GM23248 (cell line): ENCODE measurements at regions not wholly inside any gene's neighbourhood (a gene's known extent, or its start where the extent isn't known, plus 50 kb on each side); places are given as distances from the start of the nearest gene placed in this dataset.

Experiments used
- DNase-seq: peaks from one replicate; pipeline ENCODE4 v3.0.0-alpha.2; 2015
- H2AFZ ChIP-seq: fragments of 200-600 bp; sonication (generic); 2 replicates; pipeline ENCODE4 v1.6.1; 2016; ENCODE audit warnings: antibody characterized with exemption
- H3F3A ChIP-seq: fragments of 200-600 bp; sonication (generic); 2 replicates; pipeline ENCODE4 v1.6.1; 2016; ENCODE audit warnings: mild to moderate bottlenecking, antibody characterized with exemption, mixed run types; ENCODE audit not compliant: insufficient read depth
- H3K27ac ChIP-seq: fragments of 200-600 bp; sonication (generic); 2 replicates; pipeline ENCODE4 v1.5.1; 2016; ENCODE audit warnings: mild to moderate bottlenecking
- H3K27me3 ChIP-seq: fragments of 200-600 bp; sonication (generic); replicated peaks from 2 replicates; pipeline ENCODE4 v1.6.1; 2016; ENCODE audit warnings: mild to moderate bottlenecking; ENCODE audit not compliant: insufficient read depth
- H3K36me3 ChIP-seq: fragments of 200-600 bp; sonication (generic); 2 replicates; pipeline ENCODE4 v1.6.1; 2016; ENCODE audit warnings: low read depth, mild to moderate bottlenecking
- H3K4me1 ChIP-seq: fragments of 200-600 bp; sonication (generic); 2 replicates; pipeline ENCODE4 v1.6.1; 2016; ENCODE audit warnings: mild to moderate bottlenecking; ENCODE audit not compliant: insufficient read depth
- H3K4me2 ChIP-seq: fragments of 200-600 bp; sonication (generic); one replicate; pipeline ENCODE4 v1.6.1; 2016; ENCODE audit warnings: mild to moderate bottlenecking; ENCODE audit not compliant: unreplicated experiment
- H3K4me3 ChIP-seq: fragments of 200-600 bp; sonication (generic); 2 replicates; pipeline ENCODE4 v1.5.1; 2016; ENCODE audit warnings: mild to moderate bottlenecking
- H3K79me2 ChIP-seq: fragments of 200-600 bp; sonication (generic); 2 replicates; pipeline ENCODE4 v1.6.1; 2016; ENCODE audit warnings: mild to moderate bottlenecking; ENCODE audit not compliant: insufficient read depth
- H3K9ac ChIP-seq: fragments of 200-600 bp; sonication (generic); 2 replicates; pipeline ENCODE4 v1.6.1; 2016; ENCODE audit warnings: mild to moderate bottlenecking
- H3K9me2 ChIP-seq: fragments of 200-600 bp; sonication (generic); 2 replicates; pipeline ENCODE4 v1.6.1; 2016; ENCODE audit warnings: mixed run types, mild to moderate bottlenecking, moderate library complexity; ENCODE audit not compliant: insufficient read depth
- H3K9me3 ChIP-seq: fragments of 200-600 bp; sonication (generic); one replicate; pipeline ENCODE4 v1.6.1; 2017; ENCODE audit warnings: low read depth
- H4K20me1 ChIP-seq: fragments of 200-600 bp; sonication (generic); 2 replicates; pipeline ENCODE4 v1.6.0; 2016; ENCODE audit not compliant: insufficient read depth
- EZH2 ChIP-seq: fragments of 200-600 bp; sonication (generic); IDR thresholded peaks from 2 replicates; pipeline ENCODE4 v1.6.1; 2018; ENCODE audit warnings: antibody characterized with exemption, mild to moderate bottlenecking; ENCODE audit not compliant: insufficient read depth, poor library complexity, severe bottlenecking
- EZH2phosphoT487 ChIP-seq: fragments of 200-600 bp; sonication (generic); IDR thresholded peaks from 2 replicates; pipeline ENCODE4 v1.6.1; 2018; ENCODE audit warnings: antibody characterized with exemption, moderate library complexity, mild to moderate bottlenecking, low read depth; ENCODE audit not compliant: insufficient read depth
- WGBS, 2 experiments: methylation state at CpG; one replicate each; pipeline ENCODE4 v1.1.6; 2015 to 2017; ENCODE audit warnings: low lambda C conversion rate in 2 of 2, low coverage in 1 of 2; ENCODE audit errors: missing lambda C conversion rate in 2 of 2; 5-methylcytosine and 5-hydroxymethylcytosine counted together
- in situ Hi-C: fragments of 300-500 bp; cut with MboI; formaldehyde crosslinking; loops from 2 replicates; pipeline ENCODE4 v1.15.0; 2020

- H3K4me2 ChIP-seq = no peak overlapping the region
- H3K27me3 ChIP-seq = peaks cover 28% of the 10 kb centered on the region; the same call in 1 of the 2 replicates
- no peak overlapping the region for H3K27ac ChIP-seq
- no peaks in the 10 kb centered on the region for H3K36me3 ChIP-seq
- 31 to 40% methylated on average over 4 of the region's 4 CpGs for WGBS, 2 experiments
- H4K20me1 ChIP-seq = no peaks in the 10 kb centered on the region
- no peaks in the 10 kb centered on the region for H3F3A ChIP-seq
- no peaks in the 10 kb centered on the region for H3K9me3 ChIP-seq
- no peaks in the 10 kb centered on the region for H3K79me2 ChIP-seq
- DNase-seq = no peak
- peaks cover 7% of the 10 kb centered on the region; the same call in 1 of the 2 replicates for H3K4me1 ChIP-seq
- H2AFZ ChIP-seq = no peak overlapping the region
- H3K4me3 ChIP-seq = no peak overlapping the region
- TF ChIP-seq EZH2phosphoT487 (no peak), EZH2 (no peak)
- H3K9me2 ChIP-seq = no peaks in the 10 kb centered on the region
- H3K9ac ChIP-seq = no peak overlapping the region
- in situ Hi-C loops = no loop called here
Measured at GRCh38 chr7:50959560-50959959, 176.9 kb upstream of the GRB10 start.

- 43 to 46% methylated on average over 3 of the region's 3 CpGs for WGBS, 2 experiments
Measured at GRCh38 chr7:50957855-50958254, 175.2 kb upstream of the GRB10 start.

GRCh38 chr7:50957431-50957830 lies 174.7 kb upstream of the GRB10 start:
- no peak overlapping the region for H3K9ac ChIP-seq
- H3K4me3 ChIP-seq = no peak overlapping the region
- H3K79me2 ChIP-seq = no peaks in the 10 kb centered on the region
- TF ChIP-seq EZH2 = no peak
- H4K20me1 ChIP-seq = no peaks in the 10 kb centered on the region
- H3F3A ChIP-seq = no peaks in the 10 kb centered on the region
- no peak overlapping the region for H2AFZ ChIP-seq
- H3K4me2 ChIP-seq = no peak overlapping the region
- DNase-seq = no peak
- H3K9me2 ChIP-seq = no peaks in the 10 kb centered on the region
- 38 to 46% methylated on average over 5 to 6 of the region's 6 CpGs for WGBS, 2 experiments
- no peaks in the 10 kb centered on the region; the same call in 1 of the 2 replicates for H3K4me1 ChIP-seq
- in situ Hi-C loops = no loop called here
- peaks cover 28% of the 10 kb centered on the region; the same call in 1 of the 2 replicates for H3K27me3 ChIP-seq
- H3K27ac ChIP-seq = no peak overlapping the region
- H3K9me3 ChIP-seq = no peaks in the 10 kb centered on the region
- H3K36me3 ChIP-seq = no peaks in the 10 kb centered on the region

More at GRCh38 chr7:50957855-50958254, 175.2 kb upstream of the GRB10 start:
- H3K27me3 ChIP-seq = peaks cover 28% of the 10 kb centered on the region; the same call in 1 of the 2 replicates
- no peak overlapping the region for H2AFZ ChIP-seq
- no peaks in the 10 kb centered on the region for H4K20me1 ChIP-seq
- peaks cover 2% of the 10 kb centered on the region for H3K4me1 ChIP-seq
- DNase-seq = no peak
- H3K79me2 ChIP-seq = no peaks in the 10 kb centered on the region
- no peak overlapping the region for H3K4me3 ChIP-seq
- no peaks in the 10 kb centered on the region for H3K36me3 ChIP-seq
- H3K9me2 ChIP-seq = no peaks in the 10 kb centered on the region
- in situ Hi-C loops = no loop called here
- H3K27ac ChIP-seq = no peak overlapping the region
- TF ChIP-seq EZH2phosphoT487 (no peak), EZH2 (no peak)
- no peaks in the 10 kb centered on the region for H3F3A ChIP-seq
- no peaks in the 10 kb centered on the region for H3K9me3 ChIP-seq
- H3K4me2 ChIP-seq = no peak overlapping the region
- no peak overlapping the region for H3K9ac ChIP-seq

- Histone ChIP-seq H3K27me3 (peaks cover 28% of the 10 kb centered on the region; the same call in 1 of the 2 replicates), H3K9ac (no peak overlapping the region), H3K79me2 (no peaks in the 10 kb centered on the region), H3F3A (no peaks in the 10 kb centered on the region), H4K20me1 (no peaks in the 10 kb centered on the region), H3K4me3 (no peak overlapping the region), H3K4me2 (no peak overlapping the region), H3K36me3 (no peaks in the 10 kb centered on the region), H3K4me1 (no peaks in the 10 kb centered on the region; the same call in 1 of the 2 replicates), H3K27ac (no peak overlapping the region), H3K9me3 (no peaks in the 10 kb centered on the region), H3K9me2 (no peaks in the 10 kb centered on the region), H2AFZ (no peak overlapping the region)
- TF ChIP-seq EZH2phosphoT487 = no peak
- TF ChIP-seq EZH2 = no peak
- DNase-seq = no peak
- in situ Hi-C loops = no loop called here
- WGBS, 2 experiments = 72 to 80% methylated on average over 8 of the region's 8 CpGs
Measured at GRCh38 chr7:50956522-50957155, 173.9 kb upstream of the GRB10 start.

GRCh38 chr7:50954716-50955115 lies 172.0 kb upstream of the GRB10 start:
- H3K4me2 ChIP-seq = no peak overlapping the region
- whole genome bisulfite sequencing, 2 experiments = 70 to 77% methylated on average over 5 of the region's 5 CpGs
- no peak overlapping the region for H3K27ac ChIP-seq
- H4K20me1 ChIP-seq = no peaks in the 10 kb centered on the region
- peaks cover 23% of the 10 kb centered on the region; the same call in 1 of the 2 replicates for H3K27me3 ChIP-seq
- no peak for DNase-seq
- no peaks in the 10 kb centered on the region for H3F3A ChIP-seq
- no peak overlapping the region for H3K4me3 ChIP-seq
- no peaks in the 10 kb centered on the region for H3K79me2 ChIP-seq
- in situ Hi-C loops = no loop called here
- no peak overlapping the region for H3K9ac ChIP-seq
- H3K36me3 ChIP-seq = no peaks in the 10 kb centered on the region
- no peak overlapping the region for H2AFZ ChIP-seq
- no peaks in the 10 kb centered on the region; the same call in 1 of the 2 replicates for H3K4me1 ChIP-seq
- H3K9me2 ChIP-seq = no peaks in the 10 kb centered on the region
- TF ChIP-seq EZH2phosphoT487 = no peak
- TF ChIP-seq EZH2 = no peak
- no peaks in the 10 kb centered on the region for H3K9me3 ChIP-seq
